Effector memory CD4-positive, alpha-beta T cell (primary cell): ENCODE measurements at regions not wholly inside any gene's neighbourhood (a gene's known extent, or its start where the extent isn't known, plus 50 kb on each side); places are given as distances from the start of the nearest gene placed in this dataset.
"Not testable (repeated sequence)": the region's sequence is repeated elsewhere in the genome, so short reads cannot be mapped to it uniquely, and the experiment has no call there.

Experiments used
- DNase-seq, 3 donors: peaks; one replicate each; pipeline ENCODE4 v3.0.0-alpha.2; 2020
- H3K27ac ChIP-seq: 2 replicates; pipeline ENCODE4 v1.7.0; 2013; ENCODE audit warnings: mild to moderate bottlenecking, low read length, moderate library complexity; ENCODE audit not compliant: insufficient read depth, poor library complexity, severe bottlenecking
- H3K27me3 ChIP-seq: replicated peaks from 2 replicates; pipeline ENCODE4 v1.7.0; 2013; ENCODE audit warnings: mild to moderate bottlenecking, low read length; ENCODE audit not compliant: insufficient read depth, control insufficient read depth, poor library complexity, severe bottlenecking
- H3K36me3 ChIP-seq: 2 replicates; pipeline ENCODE4 v1.7.0; 2013; ENCODE audit warnings: mild to moderate bottlenecking, low read length, moderate library complexity; ENCODE audit not compliant: control insufficient read depth, insufficient read depth
- H3K4me1 ChIP-seq: 2 replicates; pipeline ENCODE4 v1.7.0; 2013; ENCODE audit warnings: low read length, mild to moderate bottlenecking; ENCODE audit not compliant: control insufficient read depth, insufficient read depth, poor library complexity, severe bottlenecking
- H3K4me3 ChIP-seq: 2 replicates; pipeline ENCODE4 v1.7.0; 2013; ENCODE audit warnings: low read length, low read depth, mild to moderate bottlenecking; ENCODE audit not compliant: insufficient read depth, poor library complexity, severe bottlenecking
- H3K9me3 ChIP-seq: 2 replicates; pipeline ENCODE4 v1.7.0; 2013; ENCODE audit warnings: mild to moderate bottlenecking, low read length, moderate library complexity; ENCODE audit not compliant: control insufficient read depth

GRCh38 chr9:110093871-110094270 is 114.1 kb downstream of the C9orf152 start:
- no peak for DNase-seq
- Histone ChIP-seq H3K4me1 (no peaks in the 10 kb centered on the region), H3K9me3 (no peaks in the 10 kb centered on the region), H3K36me3 (no peaks in the 10 kb centered on the region), H3K27me3 (no peaks in the 10 kb centered on the region), H3K4me3 (no peak overlapping the region), H3K27ac (no peak overlapping the region)

GRCh38 chr9:110095161-110095595 is 112.8 kb downstream of the C9orf152 start:
- Histone ChIP-seq H3K4me1 (no peaks in the 10 kb centered on the region), H3K27me3 (no peaks in the 10 kb centered on the region), H3K4me3 (no peak overlapping the region), H3K27ac (no peak overlapping the region), H3K9me3 (no peaks in the 10 kb centered on the region), H3K36me3 (no peaks in the 10 kb centered on the region)
- no peak for DNase-seq

GRCh38 chr9:110095776-110096175 is 112.2 kb downstream of the C9orf152 start:
- H3K9me3 ChIP-seq: no peaks in the 10 kb centered on the region
- H3K36me3 ChIP-seq: no peaks in the 10 kb centered on the region
- no peaks in the 10 kb centered on the region for H3K4me1 ChIP-seq
- no peak overlapping the region for H3K4me3 ChIP-seq
- no peaks in the 10 kb centered on the region for H3K27me3 ChIP-seq
- no peak overlapping the region for H3K27ac ChIP-seq
- no peak for DNase-seq

GRCh38 chr9:110096674-110097073 is 111.3 kb downstream of the C9orf152 start:
- not testable (repeated sequence) for H3K36me3 ChIP-seq, H3K27me3 ChIP-seq, H3K4me3 ChIP-seq, H3K9me3 ChIP-seq, H3K27ac ChIP-seq, H3K4me1 ChIP-seq, DNase-seq

- no peak overlapping the region for H3K27ac ChIP-seq
- no peak for DNase-seq
- no peak overlapping the region for H3K4me3 ChIP-seq
- H3K27me3 ChIP-seq: no peaks in the 10 kb centered on the region
- no peaks in the 10 kb centered on the region for H3K9me3 ChIP-seq
- no peaks in the 10 kb centered on the region for H3K36me3 ChIP-seq
- H3K4me1 ChIP-seq: no peaks in the 10 kb centered on the region
Observed at GRCh38 chr9:110099236-110100095, 108.5 kb downstream of the C9orf152 start.

GRCh38 chr9:110101531-110102161 is 106.3 kb downstream of the C9orf152 start:
- no peak overlapping the region for H3K27ac ChIP-seq
- H3K36me3 ChIP-seq: no peaks in the 10 kb centered on the region
- no peaks in the 10 kb centered on the region for H3K4me1 ChIP-seq
- no peaks in the 10 kb centered on the region for H3K9me3 ChIP-seq
- no peak overlapping the region for H3K4me3 ChIP-seq
- no peak for DNase-seq
- H3K27me3 ChIP-seq: no peaks in the 10 kb centered on the region

- Histone ChIP-seq H3K36me3 (no peaks in the 10 kb centered on the region), H3K27ac (no peak overlapping the region), H3K4me3 (no peak overlapping the region), H3K27me3 (no peaks in the 10 kb centered on the region), H3K9me3 (no peaks in the 10 kb centered on the region), H3K4me1 (no peaks in the 10 kb centered on the region)
- no peak for DNase-seq
Observed at GRCh38 chr9:110103257-110103656, 104.7 kb downstream of the C9orf152 start.

GRCh38 chr9:110104261-110104809 is 103.6 kb downstream of the C9orf152 start:
- DNase-seq: no peak
- Histone ChIP-seq H3K9me3 (no peaks in the 10 kb centered on the region), H3K4me3 (no peak overlapping the region), H3K36me3 (no peaks in the 10 kb centered on the region), H3K27ac (no peak overlapping the region), H3K4me1 (no peaks in the 10 kb centered on the region), H3K27me3 (no peaks in the 10 kb centered on the region)

GRCh38 chr9:110105107-110105506 is 102.9 kb downstream of the C9orf152 start:
- H3K4me1 ChIP-seq: no peaks in the 10 kb centered on the region
- H3K9me3 ChIP-seq: no peaks in the 10 kb centered on the region
- no peak overlapping the region for H3K27ac ChIP-seq
- H3K36me3 ChIP-seq: no peaks in the 10 kb centered on the region
- no peak for DNase-seq
- H3K4me3 ChIP-seq: no peak overlapping the region
- no peaks in the 10 kb centered on the region for H3K27me3 ChIP-seq

GRCh38 chr9:110106661-110107060 is 101.3 kb downstream of the C9orf152 start:
- Histone ChIP-seq H3K36me3 (no peaks in the 10 kb centered on the region), H3K27ac (no peak overlapping the region), H3K4me1 (no peaks in the 10 kb centered on the region)

More at GRCh38 chr9:110106661-110107060, 101.3 kb downstream of the C9orf152 start:
- no peak overlapping the region for H3K4me3 ChIP-seq
- H3K9me3 ChIP-seq: no peaks in the 10 kb centered on the region
- no peaks in the 10 kb centered on the region for H3K27me3 ChIP-seq
- no peak for DNase-seq
